Neural crest cell (in vitro differentiated cells): ENCODE measurements at regions not wholly inside any gene's neighbourhood (a gene's known extent, or its start where the extent isn't known, plus 50 kb on each side); places are given as distances from the start of the nearest gene placed in this dataset.
"Not testable (repeated sequence)": the region's sequence is repeated elsewhere in the genome, so short reads cannot be mapped to it uniquely, and the experiment has no call there.

ENCODE experiments used
- DNase-seq: peaks from one replicate; pipeline ENCODE4 v3.0.0; 2021; ENCODE audit warnings: low read depth, mixed read lengths, low spot score
- H3K27ac Mint-ChIP-seq: one replicate; pipeline ENCODE4 v1.8.0; 2021; ENCODE audit warnings: mild to moderate bottlenecking, mixed read lengths; ENCODE audit not compliant: unreplicated experiment
- H3K27me3 Mint-ChIP-seq: 2 replicates; pipeline ENCODE4 v1.8.0; 2021; ENCODE audit warnings: low read depth, mild to moderate bottlenecking, mixed read lengths
- H3K36me3 Mint-ChIP-seq: 2 replicates; pipeline ENCODE4 v1.8.0; 2021; ENCODE audit warnings: low read depth, mild to moderate bottlenecking, mixed read lengths
- H3K4me1 Mint-ChIP-seq: 2 replicates; pipeline ENCODE4 v1.8.0; 2021; ENCODE audit warnings: mixed read lengths
- H3K4me3 Mint-ChIP-seq: one replicate; pipeline ENCODE4 v1.8.0; 2021; ENCODE audit warnings: mild to moderate bottlenecking, mixed read lengths
- H3K9me3 Mint-ChIP-seq: 2 replicates; pipeline ENCODE4 v1.8.0; 2021; ENCODE audit warnings: mixed read lengths
- CTCF ChIP-seq: fragments of 200-600 bp; sonication (generic); conservative IDR thresholded peaks from 2 replicates; pipeline ENCODE4 v1.5.0; 2021; ENCODE audit warnings: antibody characterized with exemption, mild to moderate bottlenecking

- Mint-ChIP-seq H3K27ac (peak overlapping the region; percentile 28), H3K4me1 (peaks cover 11% of the 10 kb centered on the region), H3K27me3 (peaks cover 62% of the 10 kb centered on the region), H3K36me3 (no peaks in the 10 kb centered on the region), H3K4me3 (no peak overlapping the region), H3K9me3 (no peaks in the 10 kb centered on the region)
- no peak for DNase-seq
- TF ChIP-seq CTCF: no peak
Observed at GRCh38 chr7:142646386-142647140, 102.7 kb upstream of the PRSS1 start.

- H3K36me3 Mint-ChIP-seq: no peaks in the 10 kb centered on the region
- H3K4me1 Mint-ChIP-seq: peaks cover 11% of the 10 kb centered on the region
- H3K27ac Mint-ChIP-seq: peak overlapping the region; percentile 28
- DNase-seq: no peak
- no peak for TF ChIP-seq CTCF
- H3K27me3 Mint-ChIP-seq: peaks cover 64% of the 10 kb centered on the region
- no peak overlapping the region for H3K4me3 Mint-ChIP-seq
- no peaks in the 10 kb centered on the region for H3K9me3 Mint-ChIP-seq
Observed at GRCh38 chr7:142645777-142646176, 103.5 kb upstream of the PRSS1 start.

- Mint-ChIP-seq H3K36me3 (no peaks in the 10 kb centered on the region), H3K4me1 (peaks cover 11% of the 10 kb centered on the region), H3K27ac (no peak overlapping the region), H3K27me3 (peaks cover 67% of the 10 kb centered on the region), H3K9me3 (no peaks in the 10 kb centered on the region), H3K4me3 (no peak overlapping the region)
- no peak for TF ChIP-seq CTCF
- no peak for DNase-seq
Observed at GRCh38 chr7:142642316-142642715, 107.0 kb upstream of the PRSS1 start.

- not testable (repeated sequence) for H3K9me3 Mint-ChIP-seq, H3K4me1 Mint-ChIP-seq, H3K36me3 Mint-ChIP-seq, H3K27ac Mint-ChIP-seq, DNase-seq, H3K4me3 Mint-ChIP-seq
- peaks cover 64% of the 10 kb centered on the region for H3K27me3 Mint-ChIP-seq
Observed at GRCh38 chr7:142641252-142641651, 108.0 kb upstream of the PRSS1 start.

- no peak overlapping the region for H3K4me3 Mint-ChIP-seq
- H3K36me3 Mint-ChIP-seq: no peaks in the 10 kb centered on the region
- no peak for TF ChIP-seq CTCF
- H3K4me1 Mint-ChIP-seq: no peaks in the 10 kb centered on the region
- no peaks in the 10 kb centered on the region for H3K9me3 Mint-ChIP-seq
- peaks cover 50% of the 10 kb centered on the region for H3K27me3 Mint-ChIP-seq
- DNase-seq: no peak
- no peak overlapping the region for H3K27ac Mint-ChIP-seq
Observed at GRCh38 chr7:142638581-142638980, 110.7 kb upstream of the PRSS1 start.

GRCh38 chr7:142637240-142637639 is 112.0 kb upstream of the PRSS1 start:
- Mint-ChIP-seq H3K4me1 (no peaks in the 10 kb centered on the region), H3K4me3 (no peak overlapping the region), H3K27ac (no peak overlapping the region), H3K9me3 (no peaks in the 10 kb centered on the region), H3K36me3 (no peaks in the 10 kb centered on the region), H3K27me3 (peaks cover 45% of the 10 kb centered on the region)
- TF ChIP-seq CTCF: no peak
- no peak for DNase-seq
